ENCODE measurements at regions not wholly inside any gene's neighbourhood (a gene's known extent, or its start where the extent isn't known, plus 50 kb on each side); places are given as distances from the start of the nearest gene placed in this dataset.

DNA sequence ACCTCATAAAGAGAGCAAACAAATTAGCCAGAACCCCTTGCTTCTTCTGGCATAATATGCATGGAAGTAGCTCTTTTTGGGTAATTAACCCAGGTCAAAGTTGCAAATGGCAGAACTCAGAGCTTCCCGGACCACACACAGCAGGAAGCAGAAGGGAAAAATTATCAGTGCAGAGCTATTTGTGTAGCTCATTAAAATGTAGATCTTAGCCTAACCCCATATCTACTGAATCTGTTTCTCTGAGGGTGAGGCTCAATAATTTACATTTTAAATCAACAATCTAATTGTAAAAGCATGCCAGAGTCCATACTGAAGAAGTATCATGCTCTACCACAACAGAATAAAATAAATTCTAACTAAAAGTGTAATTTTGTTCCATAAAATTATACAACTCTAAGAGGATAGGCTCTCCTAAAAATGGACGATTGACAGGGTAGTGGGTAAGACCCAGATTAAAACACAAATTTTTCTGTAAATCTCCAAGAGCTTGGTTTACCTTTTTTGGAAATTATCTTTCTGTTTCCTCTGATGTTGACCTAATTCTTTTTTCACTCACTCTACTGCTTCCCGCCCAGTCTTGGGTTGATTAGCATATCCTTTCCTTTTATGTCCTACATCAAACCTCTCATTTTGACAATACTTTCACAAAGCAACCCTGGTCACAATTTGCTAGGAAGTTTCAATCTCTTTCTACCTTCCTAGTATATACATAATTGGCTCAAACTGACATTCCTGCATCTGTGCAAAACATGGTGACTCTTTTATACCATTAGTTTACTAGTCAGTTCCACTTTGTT, 213.3 kb upstream of the SLC16A7 start:
- Histone ChIP-seq H3K4me1 (ENCODE audit: control insufficient read depth in 2 of 2, insufficient read depth in 2 of 2, low read length in 2 of 2) (no peaks in the 10 kb centered on the region), H3K9ac (ENCODE audit: low read length) (no peak overlapping the region), H3K79me2 (ENCODE audit: control insufficient read depth, insufficient read depth, low read length) (no peaks in the 10 kb centered on the region), H3K4me3 (ENCODE audit: control extremely low read depth in 1 of 5, extremely low read depth in 1 of 5, insufficient read depth in 1 of 5, low read depth in 2 of 5, low read length in 4 of 5) (no peak overlapping the region), H3K27me3 (replicated peaks in 1 of 4; ENCODE audit: control extremely low read depth in 1 of 4, control insufficient read depth in 3 of 4, insufficient read depth in 4 of 4, low read length in 3 of 4) (no peaks in the 10 kb centered on the region), H3K4me2 (replicated peaks; ENCODE audit: low read depth, low read length, poor library complexity, severe bottlenecking) (no peak overlapping the region), H3K27ac (ENCODE audit: low read length in 2 of 2) (no peak overlapping the region), H2AFZ (ENCODE audit: insufficient read depth, low read depth, low read length, poor library complexity, severe bottlenecking) (no peak overlapping the region), H3K9me3 (ENCODE audit: control extremely low read depth in 1 of 3, control insufficient read depth in 2 of 3, insufficient read depth in 1 of 3, low read length in 2 of 3) (no peaks in the 10 kb centered on the region), H4K20me1 (ENCODE audit: control insufficient read depth, insufficient read depth, low read length, poor library complexity, severe bottlenecking) (no peaks in the 10 kb centered on the region), H3K36me3 (replicated peaks in 1 of 2; ENCODE audit: control extremely low read depth in 1 of 2, control insufficient read depth in 1 of 2, extremely low read depth in 1 of 2, insufficient read depth in 2 of 2, low read length in 1 of 2) (no peaks in the 10 kb centered on the region)
- Mint-ChIP-seq H3K4me1 (no peaks in the 10 kb centered on the region), H3K27ac (no peak overlapping the region), H3K27me3 (no peaks in the 10 kb centered on the region), H3K4me3 (no peak overlapping the region), H3K9me3 (ENCODE audit: insufficient read depth) (no peaks in the 10 kb centered on the region)
- ChIA-PET POLR2A (no interaction called here), CTCF (no interaction called here)
- intact Hi-C loops (cut with micrococcal nuclease), result no loop called here
- DNase-seq (no peak), ATAC-seq (ENCODE audit: low read depth) (no peak)
- no peak for TF ChIP-seq EZH2 (IDR thresholded peaks at IDR 0.05; ENCODE audit: borderline replicate concordance, insufficient read depth, low read depth, low read length, poor library complexity, severe bottlenecking)
- TF ChIP-seq, protein P1, sequence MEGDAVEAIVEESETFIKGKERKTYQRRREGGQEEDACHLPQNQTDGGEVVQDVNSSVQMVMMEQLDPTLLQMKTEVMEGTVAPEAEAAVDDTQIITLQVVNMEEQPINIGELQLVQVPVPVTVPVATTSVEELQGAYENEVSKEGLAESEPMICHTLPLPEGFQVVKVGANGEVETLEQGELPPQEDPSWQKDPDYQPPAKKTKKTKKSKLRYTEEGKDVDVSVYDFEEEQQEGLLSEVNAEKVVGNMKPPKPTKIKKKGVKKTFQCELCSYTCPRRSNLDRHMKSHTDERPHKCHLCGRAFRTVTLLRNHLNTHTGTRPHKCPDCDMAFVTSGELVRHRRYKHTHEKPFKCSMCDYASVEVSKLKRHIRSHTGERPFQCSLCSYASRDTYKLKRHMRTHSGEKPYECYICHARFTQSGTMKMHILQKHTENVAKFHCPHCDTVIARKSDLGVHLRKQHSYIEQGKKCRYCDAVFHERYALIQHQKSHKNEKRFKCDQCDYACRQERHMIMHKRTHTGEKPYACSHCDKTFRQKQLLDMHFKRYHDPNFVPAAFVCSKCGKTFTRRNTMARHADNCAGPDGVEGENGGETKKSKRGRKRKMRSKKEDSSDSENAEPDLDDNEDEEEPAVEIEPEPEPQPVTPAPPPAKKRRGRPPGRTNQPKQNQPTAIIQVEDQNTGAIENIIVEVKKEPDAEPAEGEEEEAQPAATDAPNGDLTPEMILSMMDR (IDR thresholded peaks at IDR 0.05), result no peak
- 78% methylated on average over 1 of the region's 3 CpGs for WGBS (ENCODE audit: insufficient coverage)

DNA sequence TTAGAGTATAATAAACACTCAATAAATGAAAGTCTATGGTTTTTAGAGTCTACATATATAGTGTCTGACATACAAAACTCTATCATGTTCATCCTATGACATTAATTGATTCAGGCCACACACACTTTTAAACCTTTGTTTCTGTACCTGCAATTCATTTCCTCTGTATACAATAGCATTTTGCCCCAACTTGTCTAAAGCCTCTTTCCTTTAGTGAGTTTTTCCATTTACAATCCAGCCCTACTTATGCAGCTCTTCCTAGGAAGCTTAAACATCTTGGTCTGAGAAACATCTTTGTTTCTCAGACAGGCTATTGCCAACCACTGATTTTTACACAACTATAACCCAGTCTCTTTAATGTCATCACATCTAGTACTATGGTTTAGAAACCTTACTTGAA, 214.7 kb upstream of the SLC16A7 start:
- no peaks in the 10 kb centered on the region for H3K9me3 ChIP-seq (ENCODE audit: control extremely low read depth in 1 of 3, control insufficient read depth in 2 of 3, insufficient read depth in 1 of 3, low read length in 2 of 3)
- no peaks in the 10 kb centered on the region for H3K27me3 Mint-ChIP-seq
- ChIA-PET POLR2A (no interaction called here), CTCF (no interaction called here)
- H3K4me3 ChIP-seq (ENCODE audit: control extremely low read depth in 1 of 5, extremely low read depth in 1 of 5, insufficient read depth in 1 of 5, low read depth in 2 of 5, low read length in 4 of 5), result no peak overlapping the region
- no peak overlapping the region for H2AFZ ChIP-seq (ENCODE audit: insufficient read depth, low read depth, low read length, poor library complexity, severe bottlenecking)
- H3K27ac Mint-ChIP-seq, result no peak overlapping the region
- H3K27me3 ChIP-seq (replicated peaks in 1 of 4; ENCODE audit: control extremely low read depth in 1 of 4, control insufficient read depth in 3 of 4, insufficient read depth in 4 of 4, low read length in 3 of 4), result no peaks in the 10 kb centered on the region
- no peaks in the 10 kb centered on the region for H3K79me2 ChIP-seq (ENCODE audit: control insufficient read depth, insufficient read depth, low read length)
- no peak overlapping the region for H3K27ac ChIP-seq (ENCODE audit: low read length in 2 of 2)
- DNase-seq (no peak), ATAC-seq (ENCODE audit: low read depth) (no peak)
- H3K4me3 Mint-ChIP-seq, result no peak overlapping the region
- H4K20me1 ChIP-seq (ENCODE audit: control insufficient read depth, insufficient read depth, low read length, poor library complexity, severe bottlenecking), result no peaks in the 10 kb centered on the region
- H3K9ac ChIP-seq (ENCODE audit: low read length), result no peak overlapping the region
- H3K4me2 ChIP-seq (replicated peaks; ENCODE audit: low read depth, low read length, poor library complexity, severe bottlenecking), result no peak overlapping the region
- no peaks in the 10 kb centered on the region for H3K9me3 Mint-ChIP-seq (ENCODE audit: insufficient read depth)
- TF ChIP-seq EZH2 (IDR thresholded peaks at IDR 0.05; ENCODE audit: borderline replicate concordance, insufficient read depth, low read depth, low read length, poor library complexity, severe bottlenecking), result no peak
- TF ChIP-seq, protein P1 (IDR thresholded peaks at IDR 0.05), result no peak
- no peaks in the 10 kb centered on the region for H3K36me3 ChIP-seq (replicated peaks in 1 of 2; ENCODE audit: control extremely low read depth in 1 of 2, control insufficient read depth in 1 of 2, extremely low read depth in 1 of 2, insufficient read depth in 2 of 2, low read length in 1 of 2)
- no peaks in the 10 kb centered on the region for H3K4me1 ChIP-seq (ENCODE audit: control insufficient read depth in 2 of 2, insufficient read depth in 2 of 2, low read length in 2 of 2)
- intact Hi-C loops (cut with micrococcal nuclease), result no loop called here
- H3K4me1 Mint-ChIP-seq, result no peaks in the 10 kb centered on the region

Data from B cell (primary cell).